GM13977 (cell line): ENCODE measurements at regions not wholly inside any gene's neighbourhood (a gene's known extent, or its start where the extent isn't known, plus 50 kb on each side); places are given as distances from the start of the nearest gene placed in this dataset.

ENCODE experiments used
- DNase-seq: peaks from one replicate; pipeline ENCODE4 v3.0.0; 2012; ENCODE audit warnings: low spot score
- CTCF ChIP-seq: IDR thresholded peaks from 2 replicates; pipeline ENCODE4 v1.5.1; 2012; ENCODE audit warnings: mild to moderate bottlenecking, control low read depth; ENCODE audit not compliant: insufficient read depth; ENCODE audit errors: extremely low read depth, missing control alignments
- in situ Hi-C: fragments of 300-500 bp; cut with MboI; formaldehyde crosslinking; loops from one replicate; pipeline ENCODE4 v1.12.0; 2022; ENCODE audit warnings: low sequenced_read_pairs, low pct_unique_long_range_greater_than_20kb, mixed read lengths, inconsistent platforms; ENCODE audit not compliant: unreplicated experiment

- DNase-seq: no peak
- no peak for TF ChIP-seq CTCF
- in situ Hi-C loops: no loop called here
Measured at GRCh38 chr11:129271030-129271429, 78.9 kb upstream of the ARHGAP32 start.

GRCh38 chr11:129270446-129270845 is 78.3 kb upstream of the ARHGAP32 start:
- in situ Hi-C loops: no loop called here
- no peak for TF ChIP-seq CTCF
- no peak for DNase-seq

- in situ Hi-C loops: no loop called here
- TF ChIP-seq CTCF: no peak
- DNase-seq: no peak
Measured at GRCh38 chr11:129268371-129268770, 76.2 kb upstream of the ARHGAP32 start.

GRCh38 chr11:129267716-129268115 is 75.6 kb upstream of the ARHGAP32 start:
- in situ Hi-C loops: no loop called here
- no peak for TF ChIP-seq CTCF
- no peak for DNase-seq

GRCh38 chr11:129266536-129266935 is 74.4 kb upstream of the ARHGAP32 start:
- no peak for TF ChIP-seq CTCF
- DNase-seq: no peak
- in situ Hi-C loops: no loop called here

- no peak for DNase-seq
- in situ Hi-C loops: no loop called here
- no peak for TF ChIP-seq CTCF
Measured at GRCh38 chr11:129265125-129265788, 73.1 kb upstream of the ARHGAP32 start.
